Esophagus (tissue), 2 donors: ENCODE measurements at regions not wholly inside any gene's neighbourhood (a gene's known extent, or its start where the extent isn't known, plus 50 kb on each side); places are given as distances from the start of the nearest gene placed in this dataset.
"Not testable (repeated sequence)": the region's sequence is repeated elsewhere in the genome, so short reads cannot be mapped to it uniquely, and the experiment has no call there.

Experiments
- H3K27ac ChIP-seq, 2 donors: one replicate each; pipeline ENCODE4 v1.5.1; 2013; ENCODE audit warnings: low read depth in 2 of 2, mild to moderate bottlenecking in 2 of 2, inconsistent platforms in 1 of 2, low read length in 1 of 2, moderate library complexity in 1 of 2
- H3K27me3 ChIP-seq, 2 donors: one replicate each; pipeline ENCODE4 v1.6.1; 2013; ENCODE audit warnings: low read length in 2 of 2, control low read depth in 1 of 2, mild to moderate bottlenecking in 1 of 2; ENCODE audit not compliant: insufficient read depth in 2 of 2, control insufficient read depth in 1 of 2
- H3K36me3 ChIP-seq, 2 donors: one replicate each; pipeline ENCODE4 v1.6.1; 2013; ENCODE audit warnings: low read length in 1 of 2; ENCODE audit not compliant: control insufficient read depth in 2 of 2, insufficient read depth in 2 of 2
- H3K4me1 ChIP-seq, 2 donors: one replicate each; pipeline ENCODE4 v1.6.1; 2013; ENCODE audit warnings: low read length in 1 of 2; ENCODE audit not compliant: control insufficient read depth in 2 of 2, insufficient read depth in 2 of 2
- H3K4me3 ChIP-seq, 2 donors: one replicate each; pipeline ENCODE4 v1.5.1; 2013; ENCODE audit warnings: low read length in 2 of 2, mild to moderate bottlenecking in 2 of 2, low read depth in 1 of 2, moderate library complexity in 1 of 2
- H3K9me3 ChIP-seq, 2 donors: one replicate each; pipeline ENCODE4 v1.6.1; 2013; ENCODE audit warnings: mild to moderate bottlenecking in 2 of 2, low read depth in 1 of 2, low read length in 1 of 2, moderate library complexity in 1 of 2; ENCODE audit not compliant: control insufficient read depth in 2 of 2, insufficient read depth in 1 of 2
- WGBS, 2 donors: extraction: QIAGEN DNeasy Blood & Tissue Kit; methylation state at CpG; one replicate each; pipeline ENCODE4 v1.1.7; 2013; 5-methylcytosine and 5-hydroxymethylcytosine counted together
- donor health status: healthy with polysubstance abuse.
- donor health status: Bipolar disorder and iron deficiency.

GRCh38 chr9:73095425-73095824, 56.2 kb upstream of the ANXA1 start:
- Histone ChIP-seq H3K9me3 (no peaks in the 10 kb centered on the region), H3K4me1 (no peaks in the 10 kb centered on the region), H3K27me3 (no peaks in the 10 kb centered on the region), H3K36me3 (no peaks in the 10 kb centered on the region), H3K27ac (no peak overlapping the region), H3K4me3 (no peak overlapping the region)
- 72 to 78% methylated on average over 5 of the region's 5 CpGs for WGBS, 2 donors

GRCh38 chr9:73093740-73094379, 57.8 kb upstream of the ANXA1 start:
- no peaks in the 10 kb centered on the region for H3K36me3 ChIP-seq
- H3K4me1 ChIP-seq: no peaks in the 10 kb centered on the region
- H3K27me3 ChIP-seq: no peaks in the 10 kb centered on the region
- 78 to 81% methylated on average over 5 of the region's 5 CpGs for WGBS, 2 donors
- H3K9me3 ChIP-seq: no peaks in the 10 kb centered on the region
- H3K27ac ChIP-seq: no peak overlapping the region
- H3K4me3 ChIP-seq: no peak overlapping the region

GRCh38 chr9:73093016-73093739, 58.5 kb upstream of the ANXA1 start:
- Histone ChIP-seq H3K9me3 (no peaks in the 10 kb centered on the region), H3K36me3 (no peaks in the 10 kb centered on the region), H3K4me1 (no peaks in the 10 kb centered on the region), H3K27ac (no peak overlapping the region), H3K27me3 (no peaks in the 10 kb centered on the region), H3K4me3 (no peak overlapping the region)

GRCh38 chr9:73091909-73092308, 59.8 kb upstream of the ANXA1 start:
- H3K4me1 ChIP-seq: no peaks in the 10 kb centered on the region
- no peaks in the 10 kb centered on the region for H3K9me3 ChIP-seq
- no peaks in the 10 kb centered on the region for H3K36me3 ChIP-seq
- no peak overlapping the region for H3K27ac ChIP-seq
- no peak overlapping the region for H3K4me3 ChIP-seq
- whole genome bisulfite sequencing, 2 donors: 67 to 94% methylated on average over 2 of the region's 2 CpGs
- H3K27me3 ChIP-seq: no peaks in the 10 kb centered on the region

GRCh38 chr9:73090214-73090613, 61.5 kb upstream of the ANXA1 start:
- Histone ChIP-seq H3K4me1 (no peaks in the 10 kb centered on the region), H3K27ac (no peak overlapping the region), H3K36me3 (no peaks in the 10 kb centered on the region), H3K27me3 (no peaks in the 10 kb centered on the region), H3K9me3 (no peaks in the 10 kb centered on the region), H3K4me3 (no peak overlapping the region)
- 50% methylated on average over 3 of the region's 3 CpGs for WGBS, 2 donors

- Histone ChIP-seq H3K27me3 (no peaks in the 10 kb centered on the region), H3K4me1 (no peaks in the 10 kb centered on the region), H3K36me3 (no peaks in the 10 kb centered on the region), H3K9me3 (no peaks in the 10 kb centered on the region), H3K27ac (no peak overlapping the region), H3K4me3 (no peak overlapping the region)
- 72 to 82% methylated on average over 3 of the region's 3 CpGs for WGBS, 2 donors
Measured at GRCh38 chr9:73089304-73089985, 62.2 kb upstream of the ANXA1 start.

- not testable (repeated sequence) for H3K4me1 ChIP-seq, H3K36me3 ChIP-seq, H3K27ac ChIP-seq, H3K27me3 ChIP-seq, H3K9me3 ChIP-seq, H3K4me3 ChIP-seq
- 75 to 85% methylated on average over 3 of the region's 4 CpGs for whole genome bisulfite sequencing, 2 donors
Measured at GRCh38 chr9:73087876-73088275, 63.8 kb upstream of the ANXA1 start.

- Histone ChIP-seq H3K4me3 (no peak overlapping the region), H3K4me1 (peaks cover 0 to 6% of the 10 kb centered on the region in 2 donors), H3K36me3 (no peaks in the 10 kb centered on the region), H3K27me3 (no peaks in the 10 kb centered on the region), H3K27ac (no peak overlapping the region), H3K9me3 (no peaks in the 10 kb centered on the region)
Measured at GRCh38 chr9:73083519-73083918, 68.1 kb upstream of the ANXA1 start.

- Histone ChIP-seq H3K36me3 (no peaks in the 10 kb centered on the region), H3K27me3 (no peaks in the 10 kb centered on the region), H3K9me3 (no peaks in the 10 kb centered on the region), H3K4me1 (peaks cover 0 to 6% of the 10 kb centered on the region in 2 donors), H3K4me3 (no peak overlapping the region), H3K27ac (no peak overlapping the region)
- WGBS, 2 donors: 73 to 85% methylated on average over 2 of the region's 2 CpGs
Measured at GRCh38 chr9:73081979-73082657, 69.5 kb upstream of the ANXA1 start.
